GM10248 (cell line): ENCODE measurements at regions not wholly inside any gene's neighbourhood (a gene's known extent, or its start where the extent isn't known, plus 50 kb on each side); places are given as distances from the start of the nearest gene placed in this dataset.

Experiments
- CTCF ChIA-PET: fragments of 300-600 bp; sonication (Branson Sonifier 250); formaldehyde crosslinking; extraction: SDS; loops from one replicate; lab custom pipeline; 2021; ENCODE audit warnings: antibody characterized with exemption; lab: Yijun Ruan, JAX
- POLR2A ChIA-PET: fragments of 350-650 bp; sonication (Branson Sonifier 250); formaldehyde crosslinking; extraction: SDS; loops from one replicate; lab custom pipeline; 2020; ENCODE audit warnings: antibody characterized with exemption; lab: Yijun Ruan, JAX
- DNase-seq: peaks from one replicate; pipeline ENCODE4 v3.0.0; 2012; ENCODE audit errors: extremely low spot score
- CTCF ChIP-seq: IDR thresholded peaks from 2 replicates; pipeline ENCODE4 v1.5.1; 2012; ENCODE audit warnings: mild to moderate bottlenecking, low read depth; ENCODE audit errors: extremely low read depth, missing control alignments, control extremely low read depth

- DNase-seq: no peak
- ChIA-PET POLR2A (no interaction called here), CTCF (interaction anchor here (0.9 to 1.6 kb wide), 3 partner anchors 18 to 1572 kb away, joined by 3 read pairs; no protein-coding TSS in a partner anchor)
- no peak for TF ChIP-seq CTCF
Observed at GRCh38 chr7:131861620-131862346, 305.4 kb upstream of the PODXL start.

DNA sequence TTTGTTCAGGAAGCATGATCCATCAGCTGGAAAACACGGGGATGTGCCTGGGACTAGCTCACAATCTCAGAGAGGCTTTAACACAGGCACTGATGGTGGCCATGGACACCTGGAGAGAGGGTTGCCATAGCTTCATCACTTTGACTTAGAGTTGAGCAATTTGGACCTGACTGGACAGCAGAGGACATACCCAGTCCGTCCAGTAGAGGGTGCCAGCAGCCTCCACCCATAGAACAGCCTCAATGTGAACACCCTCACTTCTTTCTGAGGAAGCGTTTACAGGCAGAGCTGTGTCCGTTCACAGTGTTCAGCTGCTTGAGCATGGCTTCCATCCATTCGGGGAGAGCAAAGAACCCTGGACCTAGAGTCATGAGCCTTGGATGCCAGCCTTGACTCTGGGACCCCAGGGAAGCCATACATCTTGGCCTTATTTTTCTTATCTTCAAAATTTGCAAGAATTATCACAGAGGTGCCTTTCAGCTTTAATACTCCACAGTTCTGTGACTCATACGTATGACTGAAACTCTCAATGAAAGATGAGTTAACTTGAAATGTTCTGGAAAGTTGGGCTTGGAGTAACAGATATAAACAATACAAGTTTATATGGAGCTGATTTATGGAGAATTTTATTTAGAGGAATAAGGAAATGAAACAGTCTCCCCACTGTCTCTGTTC, 302.9 kb upstream of the PODXL start:
- POLR2A ChIA-PET: no interaction called here
- DNase-seq: peak; percentile 70
- CTCF ChIA-PET: interaction anchor here (0.6 to 3.1 kb wide), 31 partner anchors 9 to 723 kb away, joined by 3 to 24 read pairs (median 3); no protein-coding TSS in a partner anchor
- peak; percentile 76 for TF ChIP-seq CTCF

GRCh38 chr7:131858611-131859010, 302.2 kb upstream of the PODXL start:
- ChIA-PET CTCF (interaction anchor here (0.6 to 3.1 kb wide), 26 partner anchors 8 to 1575 kb away, joined by 3 to 24 read pairs (median 3); no protein-coding TSS in a partner anchor), POLR2A (no interaction called here)
- no peak for DNase-seq
- TF ChIP-seq CTCF: no peak

- ChIA-PET POLR2A (no interaction called here), CTCF (interaction anchor here (1.6 to 3.8 kb wide), 2 partner anchors 10 to 12 kb away, joined by 3 to 16 read pairs; no protein-coding TSS in a partner anchor)
- DNase-seq: no peak
- TF ChIP-seq CTCF: no peak
Observed at GRCh38 chr7:131849472-131849871, 293.0 kb upstream of the PODXL start.

DNA sequence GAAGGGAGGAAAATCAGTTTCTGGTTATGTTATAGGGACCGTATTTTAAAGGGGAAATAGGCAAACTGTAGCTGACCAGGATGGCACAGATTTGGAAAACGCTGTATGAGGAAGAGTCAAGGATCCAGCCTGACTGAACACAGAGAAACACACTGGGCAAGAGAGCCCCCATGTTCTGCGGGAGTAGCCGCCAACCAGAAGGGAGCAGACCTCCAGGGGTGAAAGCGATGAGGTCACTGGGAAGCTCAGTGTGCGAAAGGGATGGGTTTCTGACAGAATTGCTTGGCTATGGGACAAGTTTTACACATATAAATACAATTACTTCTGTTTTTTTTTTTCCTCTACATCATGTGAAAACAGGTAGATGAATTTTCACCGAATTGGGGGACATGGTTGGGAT, 291.6 kb upstream of the PODXL start:
- POLR2A ChIA-PET: no interaction called here
- no peak for TF ChIP-seq CTCF
- DNase-seq: no peak
- CTCF ChIA-PET: interaction anchor here (1.2 to 1.6 kb wide), 2 partner anchors 11 kb away, joined by 3 read pairs; no protein-coding TSS in a partner anchor

- ChIA-PET POLR2A (no interaction called here), CTCF (interaction anchor here (3.2 kb wide), 1 partner anchor 14 kb away, joined by 13 read pairs; no protein-coding TSS in a partner anchor)
- DNase-seq: no peak
- no peak for TF ChIP-seq CTCF
Observed at GRCh38 chr7:131845573-131846314, 289.3 kb upstream of the PODXL start.
